Activated naive CD8-positive, alpha-beta T cell treated with anti-CD3 and anti-CD28 coated beads, Interleukin-2, amount 50 U/mL, for 24 hours (primary cell): ENCODE measurements at regions not wholly inside any gene's neighbourhood (a gene's known extent, or its start where the extent isn't known, plus 50 kb on each side); places are given as distances from the start of the nearest gene placed in this dataset.

Experiments
- ATAC-seq: fragments of 150-1000 bp; cut with Tn5 transposase; one replicate; pipeline ENCODE4 v1.10.0; 2021
- DNase-seq: peaks from one replicate; pipeline ENCODE4 v3.0.0; 2021
- H3K27ac Mint-ChIP-seq: one replicate; pipeline ENCODE4 v1.8.0; 2021; ENCODE audit warnings: mild to moderate bottlenecking, mixed read lengths
- H3K27me3 Mint-ChIP-seq: one replicate; pipeline ENCODE4 v1.8.0; 2021; ENCODE audit warnings: mixed read lengths
- H3K36me3 Mint-ChIP-seq: one replicate; pipeline ENCODE4 v1.8.0; 2021; ENCODE audit warnings: low read depth, mixed read lengths
- H3K4me1 Mint-ChIP-seq: one replicate; pipeline ENCODE4 v1.8.0; 2021; ENCODE audit warnings: mixed read lengths
- H3K4me3 Mint-ChIP-seq: one replicate; pipeline ENCODE4 v1.8.0; 2021; ENCODE audit warnings: mild to moderate bottlenecking, moderate library complexity, mixed read lengths
- H3K9me3 Mint-ChIP-seq: one replicate; pipeline ENCODE4 v1.8.0; 2021; ENCODE audit warnings: mixed read lengths

GRCh38 chr1:240036526-240036925 is 55.2 kb upstream of the FMN2 start:
- Mint-ChIP-seq H3K4me3 (no peak overlapping the region), H3K36me3 (no peaks in the 10 kb centered on the region), H3K27me3 (no peaks in the 10 kb centered on the region), H3K27ac (no peak overlapping the region), H3K4me1 (no peaks in the 10 kb centered on the region), H3K9me3 (peaks cover 4% of the 10 kb centered on the region)
- ATAC-seq (no peak), DNase-seq (no peak)
